Loucy (cell line): ENCODE measurements at regions not wholly inside any gene's neighbourhood (a gene's known extent, or its start where the extent isn't known, plus 50 kb on each side); places are given as distances from the start of the nearest gene placed in this dataset.

Experiments used
- CTCF ChIP-seq: fragments of 200-600 bp; sonication (generic); conservative IDR thresholded peaks from 2 replicates; pipeline ENCODE4 v1.5.1; 2014; ENCODE audit warnings: mild to moderate bottlenecking, antibody characterized with exemption, low read length
- EZH2phosphoT487 ChIP-seq: fragments of 200-600 bp; IDR thresholded peaks from 2 replicates; pipeline ENCODE4 v1.6.1; 2018; ENCODE audit warnings: antibody characterized with exemption, mild to moderate bottlenecking, moderate library complexity, borderline replicate concordance

DNA sequence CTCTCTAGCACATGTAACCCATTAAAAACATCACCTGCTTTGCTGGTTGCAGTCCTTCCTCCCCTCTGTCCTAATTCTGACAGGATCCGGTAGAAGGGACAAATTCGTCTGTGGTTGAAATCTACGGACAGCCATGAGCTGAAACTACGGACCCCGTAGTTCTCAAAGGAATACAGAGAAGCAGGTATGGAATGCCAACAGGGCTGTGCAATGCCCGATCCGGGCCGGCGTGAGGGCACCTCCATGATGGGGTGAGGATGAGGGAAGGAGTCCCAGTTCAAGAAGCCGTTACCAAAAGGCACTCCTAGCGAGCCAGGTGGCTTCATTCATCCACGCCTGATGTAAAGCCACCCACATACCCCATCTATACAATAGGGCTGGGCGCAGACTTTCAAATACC, 160.0 kb upstream of the NSMCE3 start:
- TF ChIP-seq CTCF = no peak
- TF ChIP-seq EZH2phosphoT487 = no peak
